ENCODE measurements at regions not wholly inside any gene's neighbourhood (a gene's known extent, or its start where the extent isn't known, plus 50 kb on each side); places are given as distances from the start of the nearest gene placed in this dataset.

DNA sequence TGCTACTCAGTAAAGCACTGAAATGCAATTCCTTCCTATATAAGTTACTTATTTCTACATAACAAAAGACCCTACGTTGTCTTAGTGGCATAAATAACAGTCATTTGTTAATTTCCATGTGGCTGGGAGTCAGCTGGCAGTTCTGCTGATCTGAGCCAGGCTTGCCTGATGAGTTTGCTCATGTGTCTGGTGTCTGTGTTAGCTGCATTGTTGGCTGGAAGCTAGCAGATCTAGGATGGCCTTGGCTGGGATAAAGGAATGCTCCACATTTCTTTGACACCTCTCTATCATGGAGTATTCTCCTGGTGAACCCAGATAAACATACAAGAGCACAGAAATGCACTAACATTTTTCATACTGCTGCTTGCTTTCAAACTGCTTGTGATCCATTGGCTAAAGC, 264.4 kb upstream of the MON1B start:
- no peaks in the 10 kb centered on the region for H3K27me3 ChIP-seq
- no peaks in the 10 kb centered on the region for H3K9me3 ChIP-seq
- TF ChIP-seq, protein P1, sequence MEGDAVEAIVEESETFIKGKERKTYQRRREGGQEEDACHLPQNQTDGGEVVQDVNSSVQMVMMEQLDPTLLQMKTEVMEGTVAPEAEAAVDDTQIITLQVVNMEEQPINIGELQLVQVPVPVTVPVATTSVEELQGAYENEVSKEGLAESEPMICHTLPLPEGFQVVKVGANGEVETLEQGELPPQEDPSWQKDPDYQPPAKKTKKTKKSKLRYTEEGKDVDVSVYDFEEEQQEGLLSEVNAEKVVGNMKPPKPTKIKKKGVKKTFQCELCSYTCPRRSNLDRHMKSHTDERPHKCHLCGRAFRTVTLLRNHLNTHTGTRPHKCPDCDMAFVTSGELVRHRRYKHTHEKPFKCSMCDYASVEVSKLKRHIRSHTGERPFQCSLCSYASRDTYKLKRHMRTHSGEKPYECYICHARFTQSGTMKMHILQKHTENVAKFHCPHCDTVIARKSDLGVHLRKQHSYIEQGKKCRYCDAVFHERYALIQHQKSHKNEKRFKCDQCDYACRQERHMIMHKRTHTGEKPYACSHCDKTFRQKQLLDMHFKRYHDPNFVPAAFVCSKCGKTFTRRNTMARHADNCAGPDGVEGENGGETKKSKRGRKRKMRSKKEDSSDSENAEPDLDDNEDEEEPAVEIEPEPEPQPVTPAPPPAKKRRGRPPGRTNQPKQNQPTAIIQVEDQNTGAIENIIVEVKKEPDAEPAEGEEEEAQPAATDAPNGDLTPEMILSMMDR (IDR thresholded peaks at IDR 0.05), result no peak
- H3K4me3 ChIP-seq (ENCODE audit: low read depth in 1 of 2, low read length in 1 of 2), result no peak overlapping the region
- H3K27ac ChIP-seq, result no peak overlapping the region
- no peaks in the 10 kb centered on the region for H3K36me3 ChIP-seq
- H3K4me1 ChIP-seq (ENCODE audit: control insufficient read depth in 1 of 2, insufficient read depth in 1 of 2, low read depth in 1 of 2, low read length in 1 of 2), result no peaks in the 10 kb centered on the region

DNA sequence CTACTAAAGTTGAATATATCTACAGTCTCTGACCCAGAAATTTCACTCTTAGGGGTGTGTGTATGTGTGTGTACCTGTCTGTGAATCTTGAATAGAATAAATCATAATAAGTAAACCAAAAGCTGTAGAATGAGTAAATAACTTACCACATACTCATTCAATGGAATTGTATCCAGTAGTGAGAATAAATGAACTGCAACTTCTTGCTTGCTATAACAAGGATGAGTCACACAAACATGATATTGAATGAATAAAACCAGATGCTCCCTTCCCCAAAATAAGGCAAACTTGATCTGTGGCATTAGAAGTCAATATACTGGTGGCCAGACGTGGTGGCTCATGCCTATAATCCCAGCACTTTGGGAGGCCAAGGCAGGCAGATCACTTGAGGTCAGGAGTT, 259.8 kb upstream of the MON1B start:
- no peaks in the 10 kb centered on the region for H3K27me3 ChIP-seq
- TF ChIP-seq, protein P1 (IDR thresholded peaks at IDR 0.05), result no peak
- no peaks in the 10 kb centered on the region for H3K36me3 ChIP-seq
- no peak overlapping the region for H3K4me3 ChIP-seq (ENCODE audit: low read depth in 1 of 2, low read length in 1 of 2)
- no peak overlapping the region for H3K27ac ChIP-seq
- H3K9me3 ChIP-seq, result no peaks in the 10 kb centered on the region
- no peaks in the 10 kb centered on the region for H3K4me1 ChIP-seq (ENCODE audit: control insufficient read depth in 1 of 2, insufficient read depth in 1 of 2, low read depth in 1 of 2, low read length in 1 of 2)

DNA sequence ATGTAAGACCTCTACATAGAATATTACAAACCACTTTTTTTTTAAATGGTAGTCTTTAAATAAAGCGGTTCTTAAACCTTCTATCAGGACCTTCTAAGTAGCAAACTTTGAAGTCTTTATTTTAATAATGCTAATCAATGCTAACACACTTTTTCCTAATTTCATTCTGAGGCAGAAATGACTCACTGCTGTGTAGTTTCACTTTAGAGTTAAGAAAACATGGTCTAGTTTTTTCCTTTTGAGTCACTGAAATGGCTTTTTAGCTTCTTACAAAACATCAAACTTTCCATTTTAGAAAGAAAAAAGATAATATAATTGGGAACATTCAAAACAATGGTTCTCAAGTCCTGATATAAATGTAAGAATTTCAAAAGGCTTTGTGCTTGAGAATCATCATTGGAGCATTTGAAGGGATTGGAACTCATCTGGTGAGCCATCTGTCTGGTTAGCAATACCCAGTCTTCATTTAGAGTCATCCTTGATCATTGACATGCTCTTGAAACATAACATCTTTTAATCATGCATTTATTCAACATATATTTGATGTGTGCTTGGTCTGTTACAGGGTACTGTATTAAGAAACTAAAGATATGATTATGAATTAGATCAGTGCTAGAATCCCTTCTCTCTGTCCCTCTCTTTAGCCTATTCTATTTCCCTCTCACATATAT, 258.3 kb upstream of the MON1B start:
- H3K9me3 ChIP-seq, result no peaks in the 10 kb centered on the region
- H3K36me3 ChIP-seq, result no peaks in the 10 kb centered on the region
- H3K27ac ChIP-seq, result no peak overlapping the region
- TF ChIP-seq, protein P1 (IDR thresholded peaks at IDR 0.05), result no peak
- H3K4me1 ChIP-seq (ENCODE audit: control insufficient read depth in 1 of 2, insufficient read depth in 1 of 2, low read depth in 1 of 2, low read length in 1 of 2), result no peaks in the 10 kb centered on the region
- H3K27me3 ChIP-seq, result no peaks in the 10 kb centered on the region
- H3K4me3 ChIP-seq (ENCODE audit: low read depth in 1 of 2, low read length in 1 of 2), result no peak overlapping the region

DNA sequence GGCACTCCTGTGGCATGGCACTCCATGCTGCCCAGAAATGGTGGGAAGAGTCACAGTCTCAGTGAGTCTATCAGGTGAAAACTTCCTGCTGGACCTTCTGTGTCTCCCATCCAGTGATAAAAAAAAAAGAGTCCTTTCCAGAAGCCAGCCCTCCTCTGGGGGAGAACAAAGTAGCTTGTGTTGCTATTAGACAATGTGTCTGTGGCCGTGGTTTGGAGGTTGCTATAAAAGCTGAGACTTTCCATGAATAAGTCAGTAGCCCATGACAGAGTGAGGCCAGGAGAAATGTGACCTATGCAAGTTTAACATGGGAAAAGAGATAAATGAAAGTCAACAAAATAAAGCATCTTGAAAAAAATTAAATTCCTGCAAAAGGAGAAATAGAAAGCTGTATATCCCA, 250.7 kb upstream of the MON1B start:
- Histone ChIP-seq H3K27ac (no peak overlapping the region), H3K4me1 (ENCODE audit: control insufficient read depth in 1 of 2, insufficient read depth in 1 of 2, low read depth in 1 of 2, low read length in 1 of 2) (no peaks in the 10 kb centered on the region), H3K27me3 (no peaks in the 10 kb centered on the region), H3K9me3 (no peaks in the 10 kb centered on the region), H3K36me3 (no peaks in the 10 kb centered on the region), H3K4me3 (ENCODE audit: low read depth in 1 of 2, low read length in 1 of 2) (no peak overlapping the region)
- TF ChIP-seq, protein P1 (IDR thresholded peaks at IDR 0.05), result no peak

DNA sequence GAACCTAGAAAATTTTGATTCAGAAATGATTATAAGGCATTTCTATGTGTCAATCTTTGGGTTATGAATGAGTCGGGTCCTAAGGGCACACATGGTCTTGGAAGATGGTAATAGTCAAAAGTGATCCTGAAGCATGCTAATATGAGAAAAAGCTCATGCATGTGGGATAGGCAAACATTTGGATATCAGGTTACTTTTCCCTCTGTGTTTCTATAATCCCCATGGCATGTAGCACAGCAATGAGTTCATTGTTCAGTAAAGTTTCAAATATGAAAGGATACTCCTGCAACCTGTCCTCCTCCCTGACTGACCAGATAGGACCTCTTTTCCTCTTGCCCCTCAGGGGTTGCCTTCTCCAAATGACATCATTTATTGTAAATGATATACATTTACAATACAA, 249.9 kb upstream of the MON1B start:
- TF ChIP-seq, protein P1 (IDR thresholded peaks at IDR 0.05), result no peak
- H3K4me1 ChIP-seq (ENCODE audit: control insufficient read depth in 1 of 2, insufficient read depth in 1 of 2, low read depth in 1 of 2, low read length in 1 of 2), result no peaks in the 10 kb centered on the region
- no peaks in the 10 kb centered on the region for H3K27me3 ChIP-seq
- H3K4me3 ChIP-seq (ENCODE audit: low read depth in 1 of 2, low read length in 1 of 2), result no peak overlapping the region
- H3K36me3 ChIP-seq, result no peaks in the 10 kb centered on the region
- H3K9me3 ChIP-seq, result no peaks in the 10 kb centered on the region
- no peak overlapping the region for H3K27ac ChIP-seq

Data from neutrophil (primary cell).